ENCODE measurements at regions not wholly inside any gene's neighbourhood (a gene's known extent, or its start where the extent isn't known, plus 50 kb on each side); places are given as distances from the start of the nearest gene placed in this dataset.

- no peak for TF ChIP-seq FOXA1 (IDR thresholded peaks at IDR 0.05)
- TF ChIP-seq FOXA2 (IDR thresholded peaks at IDR 0.05) = no peak
- TF ChIP-seq TAF1 (conservative IDR thresholded peaks at IDR 0.05) = no peak
- no peak for TF ChIP-seq SP1 (IDR thresholded peaks at IDR 0.05)
- no peak for TF ChIP-seq CTCF (IDR thresholded peaks at IDR 0.05; ENCODE audit: low read depth, low read length, missing input control)
- no peak for TF ChIP-seq EGR1 (IDR thresholded peaks at IDR 0.05; ENCODE audit: low read depth in 2 of 2)
- TF ChIP-seq RXRA (IDR thresholded peaks at IDR 0.05) = no peak
- no peak for TF ChIP-seq JUND (IDR thresholded peaks at IDR 0.05)
- TF ChIP-seq NR2F2 (IDR thresholded peaks at IDR 0.05) = no peak
- TF ChIP-seq ATF3 (IDR thresholded peaks at IDR 0.05) = no peak
- TF ChIP-seq RAD21 (IDR thresholded peaks at IDR 0.05) = no peak
- no peak for TF ChIP-seq MAX (IDR thresholded peaks at IDR 0.05)
- no peak for TF ChIP-seq REST (IDR thresholded peaks at IDR 0.05)
- TF ChIP-seq ZBTB33 (IDR thresholded peaks at IDR 0.05) = no peak
- TF ChIP-seq YY1 (IDR thresholded peaks at IDR 0.05) = no peak
- no peak for TF ChIP-seq HNF4A (conservative IDR thresholded peaks at IDR 0.05)
- no peak for TF ChIP-seq HNF4G (IDR thresholded peaks at IDR 0.05)
- no peak for TF ChIP-seq GABPA (IDR thresholded peaks at IDR 0.05 in 1 of 2, conservative IDR thresholded peaks at IDR 0.05 in 1 of 2)
- WGBS = 91% methylated on average over 3 of the region's 3 CpGs
- Histone ChIP-seq H3K9ac (ENCODE audit: low read depth in 1 of 2, low read length in 2 of 2) (no peak overlapping the region), H3K4me3 (ENCODE audit: low read depth in 1 of 3, low read length in 3 of 3) (no peak overlapping the region), H3K36me3 (ENCODE audit: control insufficient read depth in 4 of 4, insufficient read depth in 3 of 4, low read depth in 1 of 4, low read length in 3 of 4) (no peaks in the 10 kb centered on the region), H3K9me3 (ENCODE audit: control insufficient read depth in 4 of 4, low read length in 3 of 4) (peaks cover 0 to 6% (median under 1%) of the 10 kb centered on the region in 4 donors), H3K4me1 (ENCODE audit: control insufficient read depth in 4 of 4, insufficient read depth in 4 of 4, low read length in 3 of 4) (peaks cover 0 to 2% (median 0%) of the 10 kb centered on the region in 4 donors), H3K27ac (ENCODE audit: low read depth in 1 of 2, low read length in 2 of 2) (no peak overlapping the region), H3K27me3 (ENCODE audit: control insufficient read depth in 4 of 4, insufficient read depth in 4 of 4, low read length in 3 of 4) (no peaks in the 10 kb centered on the region)
- DNase-seq (ENCODE audit: low spot score) = no peak
Measured at GRCh38 chr4:23390246-23390645, 499.6 kb downstream of the PPARGC1A start.
